MV-4-11 (cell line): ENCODE measurements at regions not wholly inside any gene's neighbourhood (a gene's known extent, or its start where the extent isn't known, plus 50 kb on each side); places are given as distances from the start of the nearest gene placed in this dataset.
A peak's percentile ranks its signal among the peaks of the same experiment; 100 is the strongest.
"Not testable (repeated sequence)": the region's sequence is repeated elsewhere in the genome, so short reads cannot be mapped to it uniquely, and the experiment has no call there.

Source experiments
- DNase-seq: peaks from one replicate; lab custom pipeline; 2025; lab: John Stamatoyannopoulos, UW

DNA sequence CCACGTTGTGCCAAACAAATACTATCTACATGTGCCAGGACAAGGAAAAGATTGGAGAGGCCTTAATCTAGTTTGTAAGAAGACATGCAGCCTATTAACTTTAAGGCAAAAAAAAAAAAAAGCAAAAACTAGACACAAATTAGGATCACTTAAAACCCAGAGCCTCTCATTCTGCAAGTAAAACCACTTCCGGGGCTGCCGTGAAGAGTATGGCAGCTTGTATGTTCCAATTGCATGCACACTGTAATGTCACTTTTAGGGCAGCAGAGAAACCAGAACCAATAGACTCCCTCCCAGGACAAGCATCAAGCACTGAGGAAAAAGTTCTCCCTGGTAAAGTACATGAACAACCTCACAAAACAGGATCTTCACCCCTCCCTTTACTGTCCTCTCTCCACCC is 70.6 kb downstream of the RSL24D1 start:
- DNase-seq = no peak

DNA sequence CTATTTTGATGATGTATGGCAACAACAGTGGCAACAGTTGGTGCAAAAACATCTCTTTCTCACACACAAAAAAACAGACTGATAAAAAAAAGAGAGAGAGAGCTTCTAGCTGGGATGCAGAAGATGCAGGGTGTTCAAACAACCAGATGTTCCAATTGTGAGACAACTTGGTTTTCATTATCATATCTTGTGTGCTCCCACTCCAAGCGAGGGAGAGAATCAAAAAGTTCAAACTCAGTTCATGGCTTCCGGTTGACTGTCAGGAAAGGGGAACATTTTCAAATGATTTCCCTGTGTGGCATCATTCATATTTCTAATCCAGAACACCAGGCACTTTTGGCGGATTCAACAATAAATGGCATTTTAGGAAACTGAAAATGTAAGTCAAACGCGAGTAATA is 72.1 kb downstream of the RSL24D1 start:
- no peak for DNase-seq

DNA sequence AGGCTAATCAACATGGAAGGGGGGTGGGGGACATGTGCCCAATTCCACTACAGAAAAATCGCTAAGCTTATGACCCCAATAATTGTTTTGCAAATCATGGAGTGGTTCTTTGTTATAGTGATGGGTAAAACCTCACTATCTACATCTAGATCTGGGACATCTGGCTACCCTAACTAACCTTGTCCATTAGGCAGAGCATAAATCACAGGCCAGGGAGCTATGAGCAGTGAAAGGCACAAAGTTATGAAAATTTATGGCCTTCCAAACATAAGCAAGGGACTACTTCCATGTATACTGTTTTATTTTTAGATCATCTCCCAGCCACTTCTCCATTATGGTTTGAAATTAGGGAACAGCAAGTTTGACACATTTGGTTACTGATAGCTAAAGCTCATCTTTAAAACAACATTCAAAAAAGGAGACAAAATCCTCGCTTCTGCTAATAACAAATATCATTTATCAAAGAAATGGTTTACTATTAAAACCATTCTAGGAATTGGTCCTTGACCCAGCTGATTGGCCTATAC is 78.3 kb downstream of the RSL24D1 start:
- peak; percentile 7 for DNase-seq

DNA sequence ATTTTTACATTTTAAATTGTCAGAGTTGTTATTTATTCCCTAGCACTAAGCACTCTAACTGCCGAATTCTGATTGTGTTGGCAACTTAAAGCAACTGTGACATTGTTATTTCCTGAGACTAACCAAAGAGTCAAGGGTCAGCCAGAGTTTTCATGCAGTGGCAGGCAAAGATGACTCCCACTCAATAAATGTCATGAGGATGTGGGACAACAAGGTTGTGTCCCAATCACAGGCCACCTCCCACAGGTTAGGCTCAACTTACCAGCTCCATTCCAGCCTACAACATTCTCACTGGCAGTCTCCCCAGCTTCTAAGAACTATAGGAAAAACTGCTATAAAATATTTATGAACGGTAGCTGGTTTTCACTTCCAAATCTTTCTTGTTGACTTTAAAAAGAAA is 80.1 kb downstream of the RSL24D1 start:
- no peak for DNase-seq

DNA sequence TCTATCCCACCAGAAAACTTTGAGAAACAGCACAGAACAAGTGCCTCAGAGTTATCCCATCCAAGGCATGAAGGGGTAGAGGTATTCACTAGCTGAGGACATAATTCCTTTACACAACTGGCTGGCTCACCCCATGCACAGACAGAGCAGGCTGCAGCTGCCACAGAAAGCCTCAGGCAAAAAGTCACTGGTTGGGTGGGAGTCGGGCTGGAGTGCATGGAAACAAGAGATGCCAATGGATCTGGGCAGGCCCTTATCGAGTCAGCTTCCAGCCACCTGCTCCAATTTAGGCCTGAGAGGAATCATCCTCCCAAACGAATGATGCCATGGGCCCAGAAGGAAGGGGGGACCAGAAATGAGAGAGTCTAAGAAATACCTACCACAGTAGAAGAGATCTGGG is 83.0 kb downstream of the RSL24D1 start:
- no peak for DNase-seq

DNA sequence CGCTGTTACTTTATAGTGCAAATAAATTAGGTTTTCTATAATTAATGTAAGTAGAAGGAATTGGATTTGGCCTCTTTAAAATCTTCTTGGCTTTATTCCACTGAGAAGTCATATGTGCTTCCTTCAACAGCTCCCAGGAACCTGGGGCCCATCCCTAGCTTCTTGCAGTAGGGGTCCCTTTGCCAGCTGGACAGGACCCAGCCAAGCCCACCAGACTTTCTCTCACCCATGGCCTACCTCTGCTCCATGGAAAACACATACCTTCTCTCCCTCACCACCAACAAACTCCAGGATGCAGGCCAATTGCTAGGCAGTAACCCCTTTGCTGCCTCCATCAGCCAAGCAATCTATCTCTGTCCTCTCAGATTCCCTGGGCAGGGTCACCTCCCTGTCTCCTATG is 84.0 kb downstream of the RSL24D1 start:
- no peak for DNase-seq

DNA sequence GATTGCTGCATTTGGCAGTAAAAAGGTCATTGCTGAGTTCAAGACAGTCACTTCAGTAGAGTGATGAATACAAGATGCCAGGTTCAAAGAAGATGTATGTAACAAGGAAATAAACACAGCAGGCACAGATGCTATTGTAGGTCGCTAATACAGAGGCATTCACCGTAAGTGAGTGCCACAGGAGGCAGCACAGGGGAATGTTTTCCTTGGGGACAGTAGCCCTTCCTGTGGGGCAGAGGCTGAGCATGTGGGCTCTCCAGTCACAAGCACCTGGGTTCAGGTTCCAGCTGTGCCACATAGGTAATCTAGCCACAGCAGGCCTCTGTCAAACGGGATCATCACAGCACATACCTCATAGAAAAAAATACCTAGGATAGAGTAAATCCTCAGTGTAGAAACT is 86.3 kb downstream of the RSL24D1 start:
- DNase-seq = no peak

DNA sequence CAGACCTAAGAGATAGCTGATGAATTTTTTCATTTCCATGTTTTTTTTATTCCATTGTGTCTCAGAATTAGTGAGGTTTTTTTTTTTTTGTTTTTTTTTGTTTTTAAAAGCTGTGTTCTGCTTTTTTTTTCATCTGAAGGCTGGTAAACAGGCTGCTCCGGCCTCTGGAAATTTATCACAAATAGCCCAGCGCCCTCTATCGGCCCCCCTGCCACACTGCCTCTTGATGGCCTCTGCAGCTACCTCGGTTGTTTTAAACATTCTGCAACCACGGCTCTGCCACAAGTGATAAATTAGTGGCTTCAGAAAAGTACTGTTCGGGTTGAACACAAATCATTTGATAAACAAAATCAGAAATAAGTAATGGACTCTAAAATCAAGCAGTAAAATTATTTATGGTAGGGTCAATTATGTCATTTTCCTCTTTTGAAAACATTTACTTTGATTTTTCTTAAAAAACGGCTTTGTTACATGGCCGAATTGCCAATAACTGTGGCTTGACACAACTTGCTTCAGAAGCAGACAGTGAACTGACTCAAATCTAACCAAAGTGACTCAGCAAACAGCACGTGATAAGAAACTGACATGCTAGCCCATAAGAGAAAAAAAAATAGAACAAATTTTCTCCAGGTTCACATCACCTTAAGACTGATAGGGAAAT is 87.8 kb downstream of the RSL24D1 start:
- DNase-seq = peak; percentile 60

DNA sequence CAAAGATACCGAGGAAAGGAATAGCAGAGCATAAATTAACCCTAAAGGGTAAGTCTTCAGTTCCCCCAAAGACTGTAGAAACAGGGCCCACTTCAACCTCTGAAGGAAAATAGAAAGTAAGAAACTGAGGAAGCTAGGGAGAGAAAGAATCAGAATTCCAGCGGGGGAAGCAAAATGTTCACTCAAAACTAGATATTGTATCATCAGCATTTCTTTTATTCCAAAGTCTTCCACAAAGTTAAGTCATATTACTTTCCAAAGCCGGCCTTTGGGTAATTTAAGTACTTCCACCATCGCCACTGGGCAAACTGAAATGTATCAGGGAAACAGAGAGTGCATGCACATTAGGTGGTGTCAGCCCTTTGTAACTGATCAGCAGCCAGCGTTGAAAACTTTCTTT is 88.3 kb downstream of the RSL24D1 start:
- no peak for DNase-seq

DNA sequence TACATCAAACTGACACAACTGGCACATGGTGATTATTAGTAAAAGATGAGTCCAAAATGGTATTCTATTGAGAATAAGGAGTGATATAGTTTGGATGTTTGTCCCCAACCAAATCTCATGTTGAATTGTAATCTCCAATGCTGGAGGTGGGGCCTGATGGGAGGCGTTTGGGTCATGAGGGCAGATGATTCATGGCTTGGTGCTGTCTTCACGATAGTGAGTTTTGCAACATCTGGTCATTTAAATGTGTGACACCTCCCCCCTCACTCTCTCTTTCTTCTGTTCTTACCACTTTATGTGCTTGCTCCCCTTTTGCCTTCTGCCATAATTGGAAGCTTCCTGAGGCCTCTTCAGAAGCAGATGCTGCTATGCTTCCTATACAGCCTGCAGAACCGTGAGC is 90.6 kb downstream of the RSL24D1 start:
- DNase-seq = peak; percentile 56

DNA sequence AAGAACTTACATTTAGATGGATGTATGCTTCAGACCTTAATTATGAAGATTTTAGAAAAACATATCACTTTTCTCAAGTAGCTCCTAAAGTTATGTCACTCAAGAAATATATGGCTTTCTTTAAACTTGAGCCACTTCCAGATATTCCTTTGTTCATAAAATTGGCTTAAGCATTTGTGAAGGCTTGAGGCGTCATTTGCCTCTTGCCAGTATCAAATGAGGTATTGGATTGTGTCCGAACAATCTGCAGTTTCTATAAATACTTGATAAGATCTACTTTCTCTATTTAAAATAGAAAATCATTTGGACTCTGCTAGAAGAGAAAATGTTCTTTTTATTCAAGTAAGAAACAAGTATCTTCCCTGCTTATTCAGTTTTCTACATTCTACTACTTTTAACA is 102.6 kb downstream of the RSL24D1 start:
- no peak for DNase-seq

DNA sequence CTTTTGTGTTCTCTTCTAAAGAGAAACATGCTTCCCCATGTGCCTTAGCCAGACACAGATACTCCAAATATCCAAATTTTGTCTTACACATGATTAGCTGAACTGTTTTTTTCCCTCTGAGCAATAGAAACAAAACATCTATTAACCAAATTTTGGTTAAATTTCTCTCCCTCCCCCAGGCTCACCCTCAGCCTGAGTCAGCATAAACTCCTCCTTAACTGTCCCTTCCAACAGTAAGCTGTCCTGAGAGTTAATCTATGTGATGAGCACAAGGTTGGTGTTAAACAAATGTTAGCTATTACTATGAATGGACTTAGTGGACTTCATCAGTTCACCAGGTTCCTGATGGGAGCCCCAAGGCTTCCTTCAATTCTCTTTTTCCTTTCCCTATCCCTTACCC is 108.5 kb downstream of the RSL24D1 start:
- DNase-seq = no peak

DNA sequence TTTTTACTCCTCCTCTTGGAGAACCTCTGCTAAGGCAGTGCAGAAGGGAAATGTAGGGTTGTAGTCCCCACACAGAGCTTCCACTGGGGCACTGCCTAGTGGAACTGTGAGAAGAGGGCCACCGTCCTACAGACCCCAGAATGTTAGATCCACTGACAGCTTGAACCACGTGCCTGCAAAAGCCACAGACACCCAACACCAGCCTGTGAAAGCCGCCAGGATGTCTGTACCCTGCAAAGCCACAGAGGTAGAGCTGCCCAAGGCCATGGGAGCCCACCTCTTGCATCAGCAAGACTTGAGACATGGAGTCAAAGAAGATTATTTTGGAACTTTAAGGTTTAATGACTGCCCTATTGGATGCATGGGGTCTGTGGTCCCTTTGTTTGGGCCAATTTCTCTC is 112.1 kb downstream of the RSL24D1 start:
- no peak for DNase-seq

DNA sequence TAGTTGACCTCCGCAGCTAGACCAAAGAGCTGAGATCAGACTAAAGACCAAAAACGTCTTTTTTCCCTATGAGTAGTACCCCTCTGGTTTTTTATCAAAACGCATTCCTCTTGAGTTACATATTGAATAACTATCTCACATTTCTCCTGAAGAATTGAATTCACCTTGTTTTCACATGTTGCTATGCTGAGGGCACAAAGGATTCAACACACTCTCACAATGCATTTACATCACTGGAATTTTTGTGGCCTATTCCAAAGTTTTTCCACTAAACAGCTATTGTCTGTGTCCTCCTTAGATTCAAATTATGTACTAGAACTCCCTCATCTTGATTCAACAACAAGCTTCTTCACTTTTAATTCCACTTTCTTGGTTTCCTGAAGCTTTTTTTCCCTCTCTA is 112.5 kb downstream of the RSL24D1 start:
- DNase-seq = no peak

DNA sequence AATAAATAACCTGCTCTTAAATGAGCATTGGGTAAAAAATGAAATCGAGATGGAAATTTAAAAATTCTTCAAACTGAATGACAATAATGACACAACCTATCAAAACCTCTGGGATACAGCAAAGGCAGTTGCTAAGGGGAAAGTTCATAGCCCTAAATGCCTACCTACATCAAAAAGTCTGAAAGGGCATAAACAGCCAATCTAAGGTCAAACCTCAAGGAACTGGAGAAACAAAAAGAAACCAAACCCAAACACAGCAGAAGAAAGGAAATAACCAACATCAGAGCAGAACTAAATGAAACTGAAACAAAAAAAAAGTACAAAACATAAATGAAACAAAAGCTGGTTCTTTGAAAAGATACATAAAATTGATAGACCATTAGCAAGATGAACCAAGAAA is 119.7 kb downstream of the RSL24D1 start:
- DNase-seq = peak; percentile 8

DNA sequence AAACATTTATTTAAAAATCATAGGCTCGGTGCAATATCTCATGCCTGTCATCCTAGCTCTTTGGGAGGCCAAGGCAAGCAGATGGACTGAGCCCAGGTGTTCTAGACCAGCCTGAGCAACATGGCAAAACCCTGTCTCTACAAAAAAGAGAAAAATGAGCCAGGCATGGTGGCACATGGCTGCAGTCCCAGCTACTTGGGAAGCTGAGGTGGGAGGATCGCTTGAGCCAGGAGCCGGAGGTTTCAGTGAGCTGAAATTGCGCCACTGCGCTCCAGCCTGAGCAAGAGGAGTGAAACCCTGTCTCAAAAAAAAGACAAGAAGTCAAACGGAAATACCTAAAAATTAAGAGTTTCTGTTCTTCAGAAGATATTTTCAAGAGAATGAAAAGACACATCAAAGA is 122.3 kb downstream of the RSL24D1 start:
- no peak for DNase-seq

DNA sequence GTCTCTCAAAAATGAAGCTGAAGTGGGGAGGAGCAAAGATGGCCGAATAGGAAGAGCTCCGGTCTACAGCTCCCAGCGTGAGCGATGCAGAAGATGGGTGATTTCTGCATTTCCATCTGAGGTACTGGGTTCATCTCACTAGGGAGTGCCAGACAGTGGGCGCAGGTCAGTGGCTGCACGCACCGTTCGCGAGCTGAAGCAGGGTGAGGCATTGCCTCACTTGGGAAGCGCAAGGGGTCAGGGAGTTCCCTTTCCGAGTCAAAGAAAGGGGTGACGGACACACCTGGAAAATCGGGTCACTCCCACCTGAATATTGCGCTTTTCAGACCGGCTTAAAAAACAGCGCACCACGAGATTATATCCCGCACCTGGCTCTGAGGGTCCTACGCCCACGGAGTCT is 132.8 kb downstream of the RSL24D1 start:
- not testable (repeated sequence) for DNase-seq

DNA sequence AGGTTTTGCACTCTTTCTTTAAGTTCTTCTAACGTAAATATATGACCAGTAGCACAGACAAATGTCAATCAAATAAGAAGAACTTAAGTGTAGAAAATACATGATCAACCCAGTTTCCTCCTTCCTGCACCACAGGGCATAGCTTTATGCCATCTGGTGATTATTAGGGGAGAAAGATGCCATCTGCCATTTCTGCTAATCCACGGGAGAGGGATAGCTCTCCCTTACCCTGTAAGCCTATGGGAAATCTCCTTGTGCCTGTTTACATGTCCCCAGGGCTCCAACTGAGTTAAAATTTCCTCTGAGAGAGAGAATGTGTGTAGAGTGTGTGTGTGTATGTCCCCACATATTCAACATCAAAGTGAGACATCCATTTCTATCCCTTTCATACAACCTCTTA is 135.9 kb downstream of the RSL24D1 start:
- DNase-seq = no peak

DNA sequence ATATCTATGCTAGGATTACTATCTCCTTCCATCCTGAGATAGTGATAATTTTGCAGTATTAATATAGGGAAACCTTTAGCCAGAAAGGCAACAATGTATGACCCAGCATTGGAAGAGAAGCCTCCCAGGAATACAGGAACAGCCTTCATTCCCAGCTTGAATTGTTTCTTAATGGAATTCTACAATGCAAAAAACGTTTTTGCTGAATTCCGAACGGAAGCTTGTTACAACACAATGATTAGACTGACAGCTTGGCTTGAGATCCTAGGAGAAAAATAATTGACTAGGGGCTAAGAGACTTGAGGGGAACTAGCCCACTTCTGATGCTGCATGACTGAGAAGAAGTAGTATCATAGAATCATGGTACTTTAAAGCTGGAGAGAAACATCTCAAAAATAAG is 140.2 kb downstream of the RSL24D1 start:
- no peak for DNase-seq

DNA sequence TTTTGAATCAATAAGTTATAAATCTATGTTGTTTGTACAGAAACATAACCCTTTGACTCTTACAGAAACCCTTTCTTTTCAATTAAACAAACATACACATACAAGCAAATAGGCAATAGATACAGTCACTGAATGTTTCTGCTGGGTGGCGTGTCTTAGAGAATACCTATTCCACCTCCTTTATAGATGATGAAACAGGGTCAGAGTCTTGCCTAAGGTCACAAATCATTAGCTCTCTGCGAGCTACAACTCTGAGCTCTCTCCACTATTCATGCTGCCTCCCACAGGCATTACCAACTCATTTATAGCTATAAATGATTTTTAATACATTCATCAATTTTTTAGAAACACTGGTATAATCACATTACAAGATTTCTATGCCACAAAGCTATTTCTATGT is 152.6 kb downstream of the RSL24D1 start:
- no peak for DNase-seq

DNA sequence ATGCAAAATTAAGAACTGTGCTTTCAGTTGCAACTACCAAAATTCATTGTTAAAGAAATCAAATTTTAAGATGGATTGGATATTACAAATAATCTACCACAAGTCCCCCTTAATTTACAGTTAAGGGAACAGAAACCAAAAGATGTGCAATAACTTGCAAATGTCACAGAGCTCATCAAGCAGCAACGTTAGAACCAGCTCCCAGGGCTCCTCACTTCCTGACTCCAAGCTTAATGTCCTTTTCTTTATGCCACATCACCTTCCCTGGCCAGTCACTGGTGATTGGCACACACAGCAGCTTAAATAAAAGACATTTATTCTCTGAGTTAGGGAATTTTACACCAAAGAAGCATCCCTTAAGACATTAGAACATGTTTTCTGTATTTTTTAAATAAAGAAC is 159.7 kb downstream of the RSL24D1 start:
- peak; percentile 59 for DNase-seq

DNA sequence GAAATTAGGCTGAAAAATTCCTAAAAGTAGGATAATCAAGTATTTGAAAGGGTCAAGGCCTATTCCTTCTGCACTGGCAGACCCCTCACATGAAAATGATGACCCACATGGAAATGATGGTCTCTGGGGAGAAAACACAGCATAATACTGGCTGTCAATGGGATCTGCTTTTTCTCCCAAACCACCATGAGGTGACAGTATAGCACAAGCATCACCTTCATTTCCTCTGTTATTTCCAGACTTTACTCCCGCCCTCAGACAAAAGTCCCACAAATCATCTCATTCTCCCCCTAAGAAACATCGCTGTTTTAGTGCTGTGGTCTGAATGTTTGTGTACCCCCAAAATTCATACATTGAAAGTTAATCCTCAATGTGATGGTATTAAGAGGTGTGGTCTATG is 161.0 kb downstream of the RSL24D1 start:
- no peak for DNase-seq

DNA sequence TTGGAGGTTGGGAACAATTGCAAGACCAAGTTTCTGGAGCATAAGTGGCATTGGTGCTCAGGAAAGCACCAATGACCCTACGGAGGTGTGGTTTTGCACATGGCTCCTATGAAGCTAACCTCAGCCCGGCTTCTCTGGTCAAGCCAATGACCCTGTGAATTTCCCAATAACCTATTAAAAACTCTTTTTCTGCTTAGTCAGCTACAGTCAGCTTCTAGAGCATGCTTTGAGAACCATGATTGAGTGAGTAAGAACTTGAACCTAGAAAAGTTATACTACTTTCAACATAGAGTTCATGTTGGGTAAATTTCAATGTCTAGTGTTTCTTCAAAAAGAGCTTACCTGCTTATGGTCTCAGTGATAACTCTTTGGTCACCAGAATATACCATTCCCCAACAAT is 163.2 kb downstream of the RSL24D1 start:
- no peak for DNase-seq

DNA sequence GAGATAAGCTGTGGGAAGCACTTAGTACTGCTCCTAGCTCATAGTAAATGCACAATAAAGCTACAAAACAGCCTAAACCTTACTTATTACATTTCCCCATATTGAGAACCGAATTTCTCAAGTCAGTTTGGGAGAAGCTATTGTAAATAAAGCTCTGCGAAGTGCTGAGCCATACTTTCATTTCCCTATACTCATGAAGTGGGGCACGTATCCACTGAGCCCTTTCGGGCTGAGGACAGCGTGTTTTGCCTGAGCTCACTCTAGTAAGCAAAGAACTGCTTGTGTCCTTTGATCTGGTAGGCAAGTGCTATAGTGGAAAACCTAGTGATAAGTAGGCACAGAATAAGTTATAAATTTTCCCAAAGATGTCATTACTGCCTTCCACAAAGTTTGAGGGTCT is 165.0 kb downstream of the RSL24D1 start:
- DNase-seq = peak; percentile 76

DNA sequence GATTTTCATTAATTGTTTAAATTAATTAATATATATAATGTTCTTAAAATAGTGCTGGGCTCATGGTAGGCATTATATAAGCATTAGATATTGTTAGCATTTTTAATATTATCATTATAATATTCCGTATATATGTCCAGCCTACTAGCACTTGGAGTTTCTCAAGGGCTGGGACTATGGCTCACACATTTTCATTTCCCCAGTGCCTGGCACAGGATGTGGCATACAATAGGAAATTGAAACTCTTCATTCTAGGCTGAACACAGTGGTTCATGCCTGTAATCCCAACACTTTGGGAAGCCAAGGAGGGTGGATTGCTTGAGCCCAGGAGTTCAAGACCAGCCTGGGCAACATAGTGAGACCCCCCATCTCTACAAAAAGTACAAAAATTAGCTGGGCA is 170.4 kb downstream of the RSL24D1 start:
- no peak for DNase-seq
